PC-3 (cell line): ENCODE measurements at regions not wholly inside any gene's neighbourhood (a gene's known extent, or its start where the extent isn't known, plus 50 kb on each side); places are given as distances from the start of the nearest gene placed in this dataset.
"Not testable (repeated sequence)": the region's sequence is repeated elsewhere in the genome, so short reads cannot be mapped to it uniquely, and the experiment has no call there.

Experiments used
- ATAC-seq: fragments of 200-7000 bp; cut with Tn5 transposase; 2 replicates; pipeline ENCODE4 v1.9.1; 2020; ENCODE audit warnings: mild to moderate bottlenecking, moderate library complexity
- BruUV-seq: library from RNA; stranded (reverse); fragments of 400-500 nt; replicated peaks from 2 replicates; lab custom pipeline; 2021; lab: Mats Ljungman, UMichigan
- CTCF ChIA-PET: fragments of 300-600 bp; sonication (Branson Sonifier 250); formaldehyde crosslinking; loops from one replicate; lab custom pipeline; 2022; ENCODE audit warnings: antibody characterized with exemption; lab: Charles Lee
- POLR2A ChIA-PET: fragments of 300-600 bp; sonication (Branson Sonifier 250); formaldehyde crosslinking; loops from one replicate; lab custom pipeline; 2022; ENCODE audit warnings: antibody characterized with exemption; ENCODE audit not compliant: unreplicated experiment; lab: Charles Lee
- DNase-seq: peaks from one replicate; pipeline ENCODE4 v3.0.0-alpha.2; 2015
- H2AFZ ChIP-seq: fragments of 300-600 bp; sonication (generic); 2 replicates; pipeline ENCODE4 v1.6.0; 2016; ENCODE audit warnings: antibody characterized with exemption, low read length
- H3F3A ChIP-seq: fragments of 300-600 bp; sonication (generic); one replicate; pipeline ENCODE4 v1.6.0; 2017; ENCODE audit warnings: antibody characterized with exemption, low read length, control low read depth, mild to moderate bottlenecking; ENCODE audit not compliant: unreplicated experiment
- H3K27ac ChIP-seq: fragments of 300-600 bp; sonication (generic); 2 replicates; pipeline ENCODE4 v1.5.1; 2016; ENCODE audit warnings: mild to moderate bottlenecking, low read length
- H3K27me3 ChIP-seq: fragments of 300-600 bp; sonication (generic); 2 replicates; pipeline ENCODE4 v1.6.1; 2016; ENCODE audit warnings: low read length, mixed read lengths
- H3K36me3 ChIP-seq: fragments of 300-600 bp; sonication (generic); 2 replicates; pipeline ENCODE4 v1.6.1; 2016; ENCODE audit warnings: low read depth, mixed run types, low read length, mixed read lengths
- H3K4me1 ChIP-seq: fragments of 300-600 bp; sonication (generic); 2 replicates; pipeline ENCODE4 v1.5.1; 2016; ENCODE audit warnings: low read length; ENCODE audit not compliant: insufficient read depth
- H3K4me2 ChIP-seq: fragments of 300-600 bp; sonication (generic); 2 replicates; pipeline ENCODE4 v1.6.0; 2016; ENCODE audit warnings: low read length
- H3K4me3 ChIP-seq: fragments of 300-600 bp; sonication (generic); 2 replicates; pipeline ENCODE4 v1.5.1; 2016; ENCODE audit warnings: mild to moderate bottlenecking, low read length, mixed read lengths
- H3K79me2 ChIP-seq: fragments of 300-600 bp; sonication (generic); 2 replicates; pipeline ENCODE4 v1.6.1; 2017; ENCODE audit warnings: low read length, mixed read lengths
- H3K9ac ChIP-seq: fragments of 300-600 bp; sonication (generic); 2 replicates; pipeline ENCODE4 v1.6.0; 2016; ENCODE audit warnings: mild to moderate bottlenecking, low read length
- H3K9me2 ChIP-seq: fragments of 300-600 bp; sonication (generic); replicated peaks from 2 replicates; pipeline ENCODE4 v1.6.1; 2016; ENCODE audit warnings: mixed run types, low read length, mixed read lengths
- H3K9me3 ChIP-seq: fragments of 300-600 bp; sonication (generic); 2 replicates; pipeline ENCODE4 v1.6.1; 2016; ENCODE audit warnings: low read length, mixed read lengths
- H4K20me1 ChIP-seq: fragments of 300-600 bp; sonication (generic); 2 replicates; pipeline ENCODE4 v1.6.1; 2016; ENCODE audit warnings: low read length, mixed read lengths
- EZH2 ChIP-seq: fragments of 300-600 bp; sonication (generic); IDR thresholded peaks from one replicate; pipeline ENCODE4 v1.6.1; 2017; ENCODE audit warnings: antibody characterized with exemption, mild to moderate bottlenecking, low read length; ENCODE audit not compliant: unreplicated experiment
- EZH2phosphoT487 ChIP-seq: fragments of 300-600 bp; sonication (generic); IDR thresholded peaks from 2 replicates; pipeline ENCODE4 v1.6.1; 2018; ENCODE audit warnings: mild to moderate bottlenecking, antibody characterized with exemption, low read length, borderline replicate concordance
- intact Hi-C: fragments of 100-400 bp; cut with micrococcal nuclease; formaldehyde crosslinking; loops from 2 replicates; pipeline ENCODE4 v1.9.0; 2023
- TF ChIP-seq, protein P1 (sequence below): fragments of 300-600 bp; sonication (generic); conservative IDR thresholded peaks from 2 replicates; pipeline ENCODE4 v1.5.1; 2017; ENCODE audit warnings: antibody characterized with exemption, low read depth, mild to moderate bottlenecking, low read length

DNA sequence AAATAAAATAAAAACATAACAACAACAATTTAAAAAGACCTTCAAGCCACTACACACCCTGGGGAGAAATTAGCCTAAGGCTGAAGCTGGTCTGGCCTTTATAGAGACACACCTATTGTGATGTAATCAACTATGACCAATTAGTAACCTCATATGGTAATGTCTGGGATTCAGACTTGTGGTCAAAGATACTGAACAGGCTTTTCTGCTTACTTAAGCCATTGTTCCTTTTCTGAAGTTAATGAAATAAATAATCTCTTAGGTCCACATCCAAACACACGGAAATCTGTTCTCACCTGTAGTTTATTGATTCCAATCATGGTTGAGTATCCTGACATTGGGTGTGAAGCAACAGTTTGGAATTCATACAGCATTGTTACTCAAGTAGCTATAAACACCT lies 152.5 kb downstream of the PLS3 start:
- DNase-seq = peak; percentile 31
- POLR2A ChIA-PET = no interaction called here
- H3K9me3 ChIP-seq = no peaks in the 10 kb centered on the region
- no peaks in the 10 kb centered on the region for H3K79me2 ChIP-seq
- H3F3A ChIP-seq = no peaks in the 10 kb centered on the region
- ATAC-seq = no peak
- no peaks in the 10 kb centered on the region for H3K9me2 ChIP-seq
- H3K27me3 ChIP-seq = no peaks in the 10 kb centered on the region
- H3K9ac ChIP-seq = no peak overlapping the region
- no TSS peak for BruUV-seq
- H3K4me3 ChIP-seq = no peak overlapping the region
- H3K4me1 ChIP-seq = no peaks in the 10 kb centered on the region
- H3K36me3 ChIP-seq = no peaks in the 10 kb centered on the region
- no peak overlapping the region for H3K4me2 ChIP-seq
- intact Hi-C loops = no loop called here
- H3K27ac ChIP-seq = no peak overlapping the region
- no peak for TF ChIP-seq EZH2
- no peak for TF ChIP-seq EZH2phosphoT487
- TF ChIP-seq, protein P1, sequence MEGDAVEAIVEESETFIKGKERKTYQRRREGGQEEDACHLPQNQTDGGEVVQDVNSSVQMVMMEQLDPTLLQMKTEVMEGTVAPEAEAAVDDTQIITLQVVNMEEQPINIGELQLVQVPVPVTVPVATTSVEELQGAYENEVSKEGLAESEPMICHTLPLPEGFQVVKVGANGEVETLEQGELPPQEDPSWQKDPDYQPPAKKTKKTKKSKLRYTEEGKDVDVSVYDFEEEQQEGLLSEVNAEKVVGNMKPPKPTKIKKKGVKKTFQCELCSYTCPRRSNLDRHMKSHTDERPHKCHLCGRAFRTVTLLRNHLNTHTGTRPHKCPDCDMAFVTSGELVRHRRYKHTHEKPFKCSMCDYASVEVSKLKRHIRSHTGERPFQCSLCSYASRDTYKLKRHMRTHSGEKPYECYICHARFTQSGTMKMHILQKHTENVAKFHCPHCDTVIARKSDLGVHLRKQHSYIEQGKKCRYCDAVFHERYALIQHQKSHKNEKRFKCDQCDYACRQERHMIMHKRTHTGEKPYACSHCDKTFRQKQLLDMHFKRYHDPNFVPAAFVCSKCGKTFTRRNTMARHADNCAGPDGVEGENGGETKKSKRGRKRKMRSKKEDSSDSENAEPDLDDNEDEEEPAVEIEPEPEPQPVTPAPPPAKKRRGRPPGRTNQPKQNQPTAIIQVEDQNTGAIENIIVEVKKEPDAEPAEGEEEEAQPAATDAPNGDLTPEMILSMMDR = no peak
- CTCF ChIA-PET = no interaction called here
- no peak overlapping the region for H2AFZ ChIP-seq
- no peaks in the 10 kb centered on the region for H4K20me1 ChIP-seq

GRCh38 chrX:115719171-115719570 lies 158.2 kb downstream of the PLS3 start:
- no peak overlapping the region for H3K9ac ChIP-seq
- H3K9me3 ChIP-seq = no peaks in the 10 kb centered on the region
- no peaks in the 10 kb centered on the region for H3K27me3 ChIP-seq
- ATAC-seq (no peak), DNase-seq (no peak)
- H3K4me2 ChIP-seq = no peak overlapping the region
- no peaks in the 10 kb centered on the region for H3K79me2 ChIP-seq
- H3K4me3 ChIP-seq = no peak overlapping the region
- H3F3A ChIP-seq = no peaks in the 10 kb centered on the region
- H3K9me2 ChIP-seq = no peaks in the 10 kb centered on the region
- H4K20me1 ChIP-seq = no peaks in the 10 kb centered on the region
- intact Hi-C loops = no loop called here
- ChIA-PET CTCF (no interaction called here), POLR2A (no interaction called here)
- TF ChIP-seq, protein P1 = no peak
- TF ChIP-seq EZH2 (no peak), EZH2phosphoT487 (no peak)
- H3K36me3 ChIP-seq = no peaks in the 10 kb centered on the region
- no peak overlapping the region for H2AFZ ChIP-seq
- H3K27ac ChIP-seq = no peak overlapping the region
- no TSS peak for BruUV-seq
- no peaks in the 10 kb centered on the region for H3K4me1 ChIP-seq

- H2AFZ ChIP-seq, BruUV-seq, CTCF ChIA-PET, H3K79me2 ChIP-seq, H3K9ac ChIP-seq, DNase-seq, H3K9me3 ChIP-seq, H4K20me1 ChIP-seq, H3K36me3 ChIP-seq, H3K4me3 ChIP-seq, H3K27ac ChIP-seq, ATAC-seq, H3K9me2 ChIP-seq, H3K4me2 ChIP-seq, H3K27me3 ChIP-seq, intact Hi-C loops, H3K4me1 ChIP-seq, H3F3A ChIP-seq, POLR2A ChIA-PET: not testable (repeated sequence)
Measured at GRCh38 chrX:115722724-115723433, 161.9 kb downstream of the PLS3 start.

GRCh38 chrX:115725370-115725769 lies 164.4 kb downstream of the PLS3 start:
- H3K4me1 ChIP-seq, BruUV-seq: not testable (repeated sequence)

More at GRCh38 chrX:115725370-115725769, 164.4 kb downstream of the PLS3 start:
- H3K79me2 ChIP-seq, intact Hi-C loops, H3K9ac ChIP-seq, DNase-seq, H3K27ac ChIP-seq, CTCF ChIA-PET, H3K9me3 ChIP-seq, H3K4me3 ChIP-seq, ATAC-seq, H2AFZ ChIP-seq, H3K4me2 ChIP-seq, H3K27me3 ChIP-seq, H3K36me3 ChIP-seq, H4K20me1 ChIP-seq, POLR2A ChIA-PET, H3F3A ChIP-seq, H3K9me2 ChIP-seq: not testable (repeated sequence)
